Dedifferentiated amniotic fluid mesenchymal stem cell (primary cell): ENCODE measurements at regions not wholly inside any gene's neighbourhood (a gene's known extent, or its start where the extent isn't known, plus 50 kb on each side); places are given as distances from the start of the nearest gene placed in this dataset.
"Not testable (repeated sequence)": the region's sequence is repeated elsewhere in the genome, so short reads cannot be mapped to it uniquely, and the experiment has no call there.

Source experiments
- DNase-seq: peaks from one replicate; pipeline ENCODE4 v3.0.0-alpha.2; 2016; ENCODE audit errors: extremely low spot score

DNA sequence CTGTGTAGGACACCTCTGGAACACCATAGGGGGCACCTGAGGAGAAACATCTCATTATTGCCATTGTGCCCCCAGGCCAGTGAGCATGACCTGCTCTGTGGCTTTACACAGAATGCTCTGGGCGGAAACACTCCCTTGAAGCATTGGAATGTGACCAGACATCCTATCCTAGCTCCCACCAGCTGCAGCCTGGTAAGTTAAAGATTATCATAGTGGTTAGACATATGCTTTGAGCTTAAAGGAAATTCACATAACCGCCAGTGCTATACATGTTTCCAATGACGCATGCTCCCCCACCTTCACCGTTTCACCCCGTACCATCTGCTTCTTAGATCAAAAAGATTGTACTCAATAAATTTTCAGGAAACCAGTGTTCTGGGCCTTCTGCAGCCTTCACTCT is 217.7 kb upstream of the CENPE start:
- no peak for DNase-seq

DNA sequence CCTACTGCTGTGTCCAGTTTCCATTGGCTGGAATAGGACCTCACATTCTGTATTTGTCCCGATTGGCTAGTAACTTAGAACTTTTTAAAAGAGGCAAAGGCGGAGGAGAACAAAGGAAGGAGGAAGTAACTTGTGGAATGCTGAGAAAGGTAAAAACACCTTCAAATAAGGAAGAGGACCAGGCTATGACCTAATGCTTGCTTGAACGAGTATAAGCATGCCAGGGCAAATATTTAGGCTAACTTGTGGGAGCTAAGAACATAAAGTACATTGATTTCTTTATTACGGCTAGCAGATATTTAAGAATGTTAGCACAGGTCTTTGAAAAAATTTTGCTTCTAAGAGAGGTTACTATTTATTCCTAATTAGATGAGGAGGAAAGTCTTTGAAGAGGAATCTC is 214.5 kb upstream of the CENPE start:
- not testable (repeated sequence) for DNase-seq

DNA sequence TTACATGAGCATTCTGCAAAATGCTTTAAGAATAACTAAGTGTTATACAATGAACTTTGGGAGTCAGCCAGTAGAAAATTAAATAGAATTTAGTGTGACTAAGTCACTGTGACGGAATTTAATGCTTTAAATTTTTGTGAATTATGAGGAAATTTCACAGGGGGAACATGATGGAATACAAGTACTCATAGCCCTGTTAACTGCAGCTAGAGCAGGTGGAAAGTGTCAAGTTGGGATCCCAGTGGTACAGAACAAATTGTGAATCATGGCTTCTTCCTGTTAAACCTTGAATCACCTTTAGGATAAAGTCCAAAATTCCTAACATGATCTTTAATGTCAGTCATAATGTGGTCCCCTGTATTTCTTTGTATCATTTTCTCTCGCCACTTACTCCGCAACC is 212.2 kb upstream of the CENPE start:
- DNase-seq = no peak

DNA sequence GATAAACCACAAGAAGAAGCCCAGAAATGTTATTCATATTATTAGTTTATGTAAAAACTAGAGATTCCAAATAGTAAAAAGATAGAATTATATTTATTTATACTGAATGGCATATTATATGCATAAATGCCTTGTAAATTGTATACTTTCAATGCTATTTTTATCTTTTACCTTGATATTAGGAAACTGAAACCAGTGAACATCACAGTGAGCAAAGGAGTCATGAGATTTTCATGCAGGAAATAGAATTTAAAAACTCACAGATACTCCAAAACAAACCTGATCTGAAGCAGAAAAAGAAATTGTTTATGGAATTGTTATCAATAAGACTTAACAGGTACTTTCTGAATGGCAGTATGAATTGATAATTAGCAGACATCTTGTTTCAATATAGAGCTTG is 207.3 kb upstream of the CENPE start:
- DNase-seq = no peak

DNA sequence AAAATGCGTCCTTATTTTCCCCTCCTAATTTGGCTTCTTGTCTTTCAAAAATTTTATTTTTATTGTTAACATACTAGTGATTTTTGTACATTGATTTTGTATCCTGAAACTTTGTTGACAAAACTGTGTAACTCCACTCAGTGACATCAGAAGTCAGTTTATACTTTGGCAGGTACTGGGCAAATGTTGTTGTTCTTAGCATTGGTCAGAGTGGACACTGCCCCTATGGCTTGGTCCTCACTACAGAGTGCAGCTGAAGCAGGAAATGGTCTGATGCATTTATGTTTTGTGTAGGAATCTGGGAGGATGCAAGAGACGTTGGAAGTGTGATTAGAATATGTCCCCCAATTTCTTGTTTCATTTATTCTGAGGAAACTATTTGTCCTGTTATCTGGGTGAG is 205.5 kb upstream of the CENPE start:
- no peak for DNase-seq

DNA sequence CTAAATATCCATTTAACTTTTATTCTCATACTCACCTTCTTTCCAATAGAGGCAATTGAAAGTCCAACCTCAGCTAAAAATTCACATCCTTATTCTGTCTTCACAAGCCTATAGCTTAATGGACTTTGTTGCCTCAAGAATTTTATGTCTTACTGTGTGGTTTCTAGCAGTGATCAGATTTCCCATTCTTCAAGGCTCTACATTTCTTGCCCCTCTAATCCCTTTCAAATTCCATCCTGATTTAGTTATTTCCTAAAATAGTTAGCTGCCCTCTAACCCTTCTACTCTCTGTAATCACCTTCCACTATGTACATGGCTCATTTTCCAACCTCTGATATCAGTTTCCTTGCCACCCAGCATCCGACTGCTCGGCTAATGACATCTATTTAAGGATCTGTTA is 204.1 kb upstream of the CENPE start:
- no peak for DNase-seq

DNA sequence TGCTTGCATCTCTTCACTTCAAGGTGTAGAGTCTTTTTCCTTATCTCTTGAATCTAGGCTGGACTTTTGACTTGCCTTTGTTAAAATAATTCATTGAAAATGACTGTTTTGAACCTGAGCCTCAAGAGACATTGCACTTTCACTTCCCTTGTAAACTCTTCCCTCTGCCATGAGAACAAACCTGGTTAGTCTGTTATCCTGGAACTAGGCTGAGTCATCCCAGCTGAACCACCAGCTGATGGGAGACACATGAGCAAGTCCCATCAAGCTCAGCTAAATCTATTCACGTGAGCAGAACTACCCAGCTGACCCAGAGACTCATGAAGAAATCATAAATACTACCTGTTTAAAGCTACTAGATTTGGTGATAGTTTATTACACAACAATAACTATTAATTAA is 202.3 kb upstream of the CENPE start:
- no peak for DNase-seq

DNA sequence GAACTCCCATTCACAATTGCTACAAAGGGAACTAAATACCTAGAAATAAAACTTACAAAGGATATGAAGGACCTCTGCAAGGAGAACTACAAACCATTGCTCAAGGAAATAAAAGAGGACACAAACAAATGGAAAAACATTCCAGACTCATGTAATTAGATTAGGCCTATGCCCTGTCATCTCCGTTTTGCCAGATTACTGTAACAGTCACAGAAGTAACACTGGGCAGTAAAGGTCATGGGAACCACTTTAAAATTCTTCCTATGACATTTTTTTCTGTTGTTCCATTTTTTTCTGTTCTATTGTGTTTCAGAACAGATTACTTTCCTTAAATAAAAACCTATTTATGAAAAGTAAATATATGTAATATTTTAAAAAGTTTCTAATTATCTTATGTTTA is 199.4 kb upstream of the CENPE start:
- DNase-seq = no peak

DNA sequence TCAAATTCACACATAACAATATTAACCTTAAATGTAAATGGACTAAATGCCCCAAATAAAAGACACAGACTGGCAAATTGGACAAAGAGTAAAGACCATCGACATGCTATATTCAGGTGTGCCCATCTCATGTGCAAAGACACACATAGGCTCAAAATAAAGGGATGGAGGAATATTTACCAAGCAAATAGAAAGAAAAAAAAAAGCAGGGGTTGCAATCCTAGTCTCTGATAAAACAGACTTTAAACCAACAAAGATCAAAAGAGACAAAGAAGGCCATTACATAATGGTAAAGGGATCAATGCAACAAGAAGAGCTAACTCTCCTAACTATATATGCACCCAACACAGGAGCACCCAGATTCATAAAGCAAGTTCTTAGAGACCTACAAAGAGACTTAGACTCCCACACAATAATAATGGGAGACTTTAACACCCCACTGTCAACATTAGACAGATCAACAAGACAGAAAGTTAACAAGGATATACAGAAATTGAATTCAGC is 189.4 kb upstream of the CENPE start:
- DNase-seq = not testable (repeated sequence)

DNA sequence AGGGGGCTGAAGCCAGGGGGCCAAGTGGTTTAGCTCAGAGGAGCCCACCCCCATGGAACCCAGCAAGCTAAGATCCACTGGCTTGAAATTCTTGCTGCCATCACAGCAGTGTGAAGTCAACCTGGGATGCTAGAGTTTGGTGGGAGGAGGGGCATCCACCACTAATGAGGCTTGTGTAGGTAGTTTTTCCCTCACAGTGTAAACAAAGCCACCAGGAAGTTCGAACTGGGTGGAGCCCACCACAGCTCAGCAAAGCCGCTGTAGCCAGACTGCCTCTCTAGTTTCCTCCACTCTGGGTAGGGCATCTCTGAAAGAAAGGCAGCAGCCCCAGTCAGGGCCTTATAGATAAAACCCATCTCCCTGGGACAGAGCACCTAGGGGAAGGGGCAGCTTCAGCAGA is 187.4 kb upstream of the CENPE start:
- not testable (repeated sequence) for DNase-seq

DNA sequence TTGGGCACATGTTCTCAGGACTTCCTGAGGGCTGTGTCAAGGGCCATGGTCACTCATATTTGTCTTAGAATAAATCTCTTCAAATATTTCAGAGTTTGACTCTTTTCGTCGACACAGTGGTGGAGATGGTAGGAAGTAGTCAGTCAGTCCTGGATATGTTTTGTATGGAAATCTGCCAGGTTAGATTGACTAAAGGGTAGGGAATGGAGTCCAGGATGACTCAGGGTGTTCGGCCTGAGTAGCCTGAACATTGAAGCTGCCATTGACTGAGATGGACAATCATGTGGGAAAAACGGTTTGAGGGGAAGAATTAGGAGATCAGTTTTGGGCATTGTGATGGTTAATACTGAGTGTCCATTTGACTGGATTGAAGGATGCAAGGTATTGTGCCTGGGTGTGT is 177.1 kb upstream of the CENPE start:
- DNase-seq = no peak

DNA sequence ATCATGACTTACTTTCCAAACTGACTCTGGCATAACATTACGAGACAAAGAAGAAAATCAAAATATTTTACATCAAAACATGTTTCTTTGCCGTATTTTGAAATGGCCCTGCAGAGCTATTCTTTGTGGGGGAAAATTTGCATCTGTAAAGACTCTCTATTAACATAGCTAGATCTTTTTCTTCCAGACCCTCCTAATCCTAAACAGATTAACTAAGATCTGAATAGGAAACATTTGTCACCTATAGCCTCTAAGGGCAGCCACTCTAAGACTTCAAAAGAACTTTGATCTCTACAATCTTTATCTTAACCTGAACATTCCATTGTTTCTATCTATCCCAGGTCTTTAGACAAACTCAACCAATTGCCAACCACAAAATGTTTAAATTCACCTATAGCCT is 176.6 kb upstream of the CENPE start:
- no peak for DNase-seq

DNA sequence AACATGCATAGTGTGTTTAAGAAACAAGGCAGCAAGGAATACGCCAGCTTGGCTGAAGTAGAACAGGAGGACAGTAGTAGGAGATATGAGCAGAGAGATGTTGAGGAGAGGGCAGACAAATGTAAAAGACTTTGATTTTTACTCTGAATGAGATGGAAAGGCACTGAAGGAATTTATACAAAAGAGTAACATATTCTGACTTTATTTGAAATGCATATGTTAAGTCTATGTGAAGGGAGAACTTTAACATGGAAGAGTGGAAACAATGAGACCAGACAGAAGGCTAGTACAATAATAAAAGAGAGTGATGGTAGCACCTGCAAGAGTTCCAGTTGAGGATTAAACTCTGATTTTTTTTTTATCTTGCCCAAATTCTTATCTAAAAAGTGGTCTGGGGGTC is 176.2 kb upstream of the CENPE start:
- DNase-seq = no peak

DNA sequence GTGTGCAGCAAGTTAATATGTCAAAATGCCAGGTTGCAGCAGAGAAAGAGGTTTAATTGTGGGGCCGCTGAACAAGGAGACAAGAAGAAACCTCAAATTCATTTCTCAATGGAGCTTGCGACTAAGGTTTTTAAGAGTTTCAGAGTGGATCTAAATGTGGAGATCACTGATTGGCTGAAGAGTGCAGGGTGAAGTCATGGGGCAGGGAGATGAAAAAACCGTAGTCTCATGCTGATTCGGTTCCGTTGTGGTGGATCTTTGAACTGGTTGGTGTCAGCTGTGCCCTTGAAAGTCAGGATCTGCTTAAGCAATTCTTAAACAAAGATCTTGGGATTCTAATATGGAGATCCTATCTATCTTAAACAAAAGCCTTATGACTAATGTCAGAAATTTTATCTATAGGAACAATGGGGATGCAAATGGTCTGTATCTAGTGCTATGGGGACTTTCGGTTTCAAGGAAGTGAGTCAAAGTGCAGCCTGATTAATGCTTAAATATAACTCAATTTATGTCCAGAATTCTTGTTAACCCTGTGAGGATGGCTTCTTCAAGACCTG is 173.9 kb upstream of the CENPE start:
- DNase-seq = no peak

DNA sequence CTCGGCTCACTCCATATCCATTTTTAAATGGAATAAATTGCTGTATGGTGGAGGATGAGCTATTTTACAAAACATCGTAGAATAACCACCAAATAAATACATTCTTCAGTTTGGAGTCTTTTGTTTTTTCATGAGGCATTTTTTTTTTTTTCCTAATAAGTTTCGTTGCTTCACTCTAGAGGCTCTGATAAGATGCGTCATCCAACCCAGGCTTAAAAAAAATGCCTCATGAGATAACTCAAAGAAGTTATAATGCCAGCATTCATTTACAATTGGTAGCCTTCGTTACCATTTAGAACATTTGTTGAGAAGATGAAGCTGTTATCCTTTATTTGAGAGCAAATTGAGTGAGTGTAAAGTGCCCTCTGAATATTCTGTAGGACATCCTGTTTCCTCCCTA is 172.2 kb upstream of the CENPE start:
- DNase-seq = no peak

DNA sequence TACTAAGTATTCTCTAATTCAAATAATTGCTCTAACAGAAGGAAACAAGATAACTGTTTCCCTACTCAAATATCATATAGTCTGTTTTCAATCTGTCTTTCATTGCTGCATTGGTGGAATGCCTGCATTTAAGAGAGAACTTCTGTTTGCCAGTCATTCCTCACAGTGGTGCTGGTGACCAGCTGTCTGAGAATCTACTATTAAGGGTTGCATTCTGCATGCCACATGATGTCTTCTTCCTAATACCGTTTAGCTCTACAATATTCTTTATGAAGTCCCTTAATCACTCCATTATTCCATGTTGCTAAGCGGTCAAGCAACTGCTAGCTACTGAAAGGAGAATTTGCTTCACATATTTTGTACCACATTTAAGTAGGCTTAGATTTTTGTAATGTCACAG is 167.1 kb upstream of the CENPE start:
- DNase-seq = no peak

DNA sequence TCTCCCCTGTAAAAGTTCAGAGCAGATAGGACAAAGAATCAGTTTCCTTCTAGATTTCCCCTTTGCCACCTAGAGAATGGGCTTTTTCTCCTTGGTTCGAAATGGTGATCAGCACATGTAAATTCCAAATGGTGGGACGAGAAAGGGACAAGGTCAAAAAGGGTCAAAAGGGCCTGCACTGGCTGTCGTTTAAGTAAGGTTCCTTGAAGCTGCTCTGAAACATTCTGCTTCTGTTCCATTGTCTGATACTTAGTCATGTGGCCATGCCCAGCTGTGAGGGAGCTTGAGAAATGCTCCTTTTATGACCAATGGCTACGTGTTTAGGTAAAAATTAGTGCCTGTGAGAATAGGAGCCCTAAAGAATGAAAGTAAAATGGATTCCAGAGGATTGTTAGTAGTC is 165.9 kb upstream of the CENPE start:
- no peak for DNase-seq

DNA sequence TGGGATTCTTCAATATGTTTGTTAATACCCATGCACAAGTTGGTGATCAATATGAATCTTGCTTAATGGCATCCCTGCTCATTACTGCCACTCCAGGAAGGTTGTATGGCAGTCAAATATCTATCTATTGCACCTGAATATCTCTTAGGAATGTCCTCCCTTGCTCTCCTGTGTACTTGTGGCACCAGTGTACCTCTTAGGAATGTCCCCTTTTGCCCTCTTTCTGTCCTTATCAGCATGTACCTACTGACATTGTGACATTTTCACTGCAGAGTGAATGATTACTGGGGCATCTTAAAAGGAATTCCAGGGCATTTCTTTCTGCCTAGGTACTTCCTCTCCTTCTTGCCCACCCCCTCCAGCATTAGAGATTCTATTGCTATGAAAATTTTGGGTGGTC is 163.8 kb upstream of the CENPE start:
- DNase-seq = no peak

DNA sequence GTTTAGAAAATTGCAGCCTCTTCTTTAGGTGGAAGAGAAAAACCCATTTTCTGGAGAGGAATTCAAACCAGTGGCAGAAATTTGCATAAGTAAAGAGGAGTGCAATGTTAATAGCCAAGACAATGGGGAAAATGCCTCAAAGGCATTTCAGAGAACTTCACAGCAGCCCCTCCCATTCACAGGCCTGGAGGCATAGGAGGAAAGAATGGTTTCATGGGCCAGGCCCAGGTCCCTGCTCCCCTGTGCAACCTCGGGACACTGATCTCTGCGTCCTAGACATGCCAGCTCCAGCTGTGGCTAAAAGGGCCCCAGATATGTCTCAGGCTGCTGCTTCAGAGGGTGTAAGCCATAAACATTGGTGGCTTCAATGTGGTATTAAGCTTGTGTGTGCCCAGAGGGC is 161.8 kb upstream of the CENPE start:
- DNase-seq = no peak

DNA sequence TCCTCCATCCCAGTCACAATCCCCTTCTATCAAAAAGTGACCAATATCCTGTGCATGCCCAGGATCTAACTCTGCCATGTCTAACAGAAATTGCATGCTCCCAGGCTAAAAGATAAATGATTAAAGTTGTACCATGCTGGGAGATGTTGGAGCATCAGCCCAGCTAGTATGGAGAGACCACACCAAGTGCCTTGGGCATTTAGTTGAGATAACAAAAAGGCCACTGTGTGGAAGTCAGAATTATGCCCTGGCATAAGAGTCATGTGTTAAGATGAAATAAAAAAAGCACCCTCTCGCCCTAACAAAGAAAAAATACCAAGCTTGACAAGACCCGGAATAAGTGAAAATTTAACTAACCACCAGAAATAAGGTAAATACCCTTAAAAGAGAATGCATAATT is 155.9 kb upstream of the CENPE start:
- DNase-seq = no peak

DNA sequence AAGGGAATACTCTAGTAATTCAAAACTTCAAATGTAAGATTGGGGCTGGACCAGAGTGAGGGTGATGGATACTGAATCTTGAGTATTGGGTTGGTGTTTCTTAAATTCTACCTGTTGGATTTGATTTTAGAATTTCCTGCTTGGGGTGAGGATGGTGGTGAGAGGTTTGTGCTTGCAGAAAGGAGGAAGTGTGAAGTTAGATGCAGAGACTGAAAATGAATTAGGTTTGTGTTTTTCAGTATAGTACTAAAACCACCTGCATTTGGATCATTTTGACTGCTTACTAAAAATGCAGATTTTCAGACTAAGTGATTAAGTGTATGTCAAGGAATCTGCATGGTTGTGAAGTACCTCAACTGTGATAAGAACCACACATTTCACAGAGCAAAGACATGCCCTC is 131.5 kb upstream of the CENPE start:
- DNase-seq = no peak

DNA sequence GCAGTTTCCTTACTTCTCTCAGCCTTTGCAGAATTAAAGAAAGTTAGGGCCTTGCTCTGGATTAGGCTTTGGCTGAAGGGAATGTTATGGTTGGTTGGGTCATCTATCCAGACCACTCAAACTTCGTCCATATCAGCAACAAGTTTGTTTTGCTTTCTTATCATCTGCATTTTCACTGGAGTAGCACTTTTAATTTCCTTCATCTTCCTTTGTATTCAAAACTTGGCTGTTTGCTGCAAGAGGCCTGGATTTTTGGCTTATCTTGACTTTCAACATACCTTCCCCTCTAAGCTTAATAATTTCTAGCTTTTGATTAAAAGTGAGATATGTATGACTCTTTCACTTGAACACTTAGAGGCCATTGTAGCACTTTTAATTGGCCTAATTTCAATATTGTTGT is 126.7 kb upstream of the CENPE start:
- DNase-seq = no peak

DNA sequence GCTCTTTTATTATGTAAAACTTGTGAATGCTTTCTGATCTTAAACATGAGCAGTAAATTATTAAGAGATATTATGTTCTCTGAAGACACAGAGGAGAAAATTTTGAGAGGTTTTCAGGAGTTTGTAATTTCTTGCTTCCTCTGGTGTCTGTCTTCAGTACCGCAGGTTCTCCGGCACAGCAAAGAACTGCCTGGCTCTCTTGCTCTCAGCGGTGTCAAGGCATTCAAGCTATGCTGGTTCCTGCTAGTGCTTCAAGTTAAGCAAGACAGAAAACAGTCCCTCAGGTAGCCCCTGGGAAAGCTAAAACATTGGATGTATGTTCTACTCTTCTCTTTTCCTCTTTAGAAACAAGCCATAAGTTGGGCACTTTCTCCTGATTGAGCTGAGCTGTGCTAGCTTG is 120.2 kb upstream of the CENPE start:
- no peak for DNase-seq

DNA sequence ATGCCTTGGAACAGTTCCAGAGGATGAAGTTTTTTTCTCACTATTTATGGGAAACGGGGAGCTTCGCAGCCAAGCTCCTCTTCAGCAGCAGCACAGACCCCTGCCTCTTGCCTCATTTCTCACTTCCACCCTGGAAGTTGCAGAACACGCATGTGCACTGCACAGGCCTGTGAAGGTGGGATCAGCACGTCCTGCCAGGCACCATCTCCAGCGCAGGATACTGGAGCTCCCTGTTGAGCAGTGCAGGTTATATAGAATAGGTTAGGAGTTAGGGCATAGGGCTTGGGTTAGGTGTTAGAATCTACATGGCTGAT is 110.1 kb upstream of the CENPE start:
- no peak for DNase-seq
